Thymus (tissue), 11 donors: ENCODE measurements at regions not wholly inside any gene's neighbourhood (a gene's known extent, or its start where the extent isn't known, plus 50 kb on each side); places are given as distances from the start of the nearest gene placed in this dataset.

Source experiments
- DNase-seq, 9 donors: peaks; one replicate each; pipeline ENCODE4 v3.0.0-alpha.2; 2013; ENCODE audit warnings: low spot score in 9 of 9, low read depth in 6 of 9, missing footprints in 1 of 9
- H3K27ac ChIP-seq, 2 donors: one replicate each; pipeline ENCODE4 v1.5.1; 2013; ENCODE audit warnings: control low read depth in 1 of 2, low read depth in 1 of 2, low read length in 1 of 2, mild to moderate bottlenecking in 1 of 2, moderate library complexity in 1 of 2
- H3K27me3 ChIP-seq, 2 donors: one replicate each; pipeline ENCODE4 v1.5.1; 2013; ENCODE audit warnings: low read length in 1 of 2; ENCODE audit not compliant: control insufficient read depth in 2 of 2, insufficient read depth in 1 of 2
- H3K36me3 ChIP-seq, 2 donors: one replicate each; pipeline ENCODE4 v1.5.1; 2013; ENCODE audit warnings: low read length in 1 of 2, mild to moderate bottlenecking in 1 of 2, moderate library complexity in 1 of 2; ENCODE audit not compliant: control insufficient read depth in 2 of 2, insufficient read depth in 2 of 2
- H3K4me1 ChIP-seq, 2 donors: one replicate each; pipeline ENCODE4 v1.5.1; 2013; ENCODE audit warnings: low read length in 2 of 2; ENCODE audit not compliant: control insufficient read depth in 2 of 2, insufficient read depth in 2 of 2
- H3K4me3 ChIP-seq, 2 donors: one replicate each; pipeline ENCODE4 v1.5.1; 2013; ENCODE audit warnings: low read length in 2 of 2, control low read depth in 1 of 2, mild to moderate bottlenecking in 1 of 2
- H3K9me3 ChIP-seq, 2 donors: one replicate each; pipeline ENCODE4 v1.5.1; 2013; ENCODE audit warnings: low read length in 1 of 2, mild to moderate bottlenecking in 1 of 2; ENCODE audit not compliant: control insufficient read depth in 2 of 2, insufficient read depth in 1 of 2
- WGBS: extraction: QIAGEN DNeasy Blood & Tissue Kit; methylation state at CpG from one replicate; pipeline ENCODE4 v1.1.7; 2013; 5-methylcytosine and 5-hydroxymethylcytosine counted together
- donor health status: healthy.

- 94% methylated on average over 12 of the region's 12 CpGs for WGBS
- Histone ChIP-seq H3K36me3 (peaks cover under 1 to 59% of the 10 kb centered on the region in 2 donors), H3K4me3 (no peak overlapping the region), H3K27ac (no peak overlapping the region), H3K4me1 (no peaks in the 10 kb centered on the region), H3K27me3 (no peaks in the 10 kb centered on the region), H3K9me3 (no peaks in the 10 kb centered on the region)
- no peak for DNase-seq
Measured at GRCh38 chr22:25354456-25354855, 135.0 kb downstream of the CRYBB2 start.

GRCh38 chr22:25357132-25357455, 137.7 kb downstream of the CRYBB2 start:
- DNase-seq = no peak
- H3K4me1 ChIP-seq = no peaks in the 10 kb centered on the region
- peaks cover 3 to 47% of the 10 kb centered on the region in 2 donors for H3K36me3 ChIP-seq

GRCh38 chr22:25357606-25358420, 138.4 kb downstream of the CRYBB2 start:
- Histone ChIP-seq H3K36me3 (peaks cover 3 to 43% of the 10 kb centered on the region in 2 donors), H3K27ac (no peak overlapping the region), H3K9me3 (no peaks in the 10 kb centered on the region), H3K4me3 (no peak overlapping the region), H3K27me3 (no peaks in the 10 kb centered on the region), H3K4me1 (no peaks in the 10 kb centered on the region)
- no peak for DNase-seq
- WGBS = 97% methylated on average over 7 of the region's 7 CpGs

More at GRCh38 chr22:25357132-25357455, 137.7 kb downstream of the CRYBB2 start:
- Histone ChIP-seq H3K27me3 (no peaks in the 10 kb centered on the region), H3K27ac (no peak overlapping the region), H3K4me3 (no peak overlapping the region), H3K9me3 (no peaks in the 10 kb centered on the region)
- 92% methylated on average over 10 of the region's 10 CpGs for WGBS

- WGBS = 91% methylated on average over 15 of the region's 15 CpGs
- DNase-seq = no peak
- H3K27ac ChIP-seq = no peak overlapping the region
- no peaks in the 10 kb centered on the region for H3K27me3 ChIP-seq
- no peaks in the 10 kb centered on the region for H3K4me1 ChIP-seq
- no peaks in the 10 kb centered on the region for H3K9me3 ChIP-seq
- peaks cover 3 to 42% of the 10 kb centered on the region in 2 donors for H3K36me3 ChIP-seq
- no peak overlapping the region for H3K4me3 ChIP-seq
Measured at GRCh38 chr22:25358421-25359170, 139.2 kb downstream of the CRYBB2 start.

GRCh38 chr22:25359601-25360261, 140.3 kb downstream of the CRYBB2 start:
- no peak overlapping the region for H3K27ac ChIP-seq
- 96% methylated on average over 26 of the region's 26 CpGs for WGBS

DNA sequence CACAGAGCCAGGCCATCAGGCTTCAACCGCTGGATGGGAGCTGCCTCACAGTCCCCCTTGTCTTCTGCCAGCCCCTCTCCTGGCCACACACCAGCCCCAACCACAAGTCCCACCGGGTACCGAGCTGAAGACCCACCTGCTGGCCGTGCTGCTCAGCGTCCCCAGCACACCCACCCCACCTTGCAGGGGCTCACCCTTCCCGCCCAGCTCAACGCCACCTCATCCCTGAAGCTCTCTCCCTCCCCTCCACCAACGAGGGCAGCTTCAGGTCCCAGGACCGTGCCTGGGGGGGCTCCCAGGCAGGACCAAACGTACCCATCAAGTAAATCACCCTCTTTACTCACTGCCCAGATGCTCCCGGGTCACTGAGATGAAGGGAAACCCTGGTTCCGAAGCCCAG, 141.0 kb downstream of the CRYBB2 start:
- Histone ChIP-seq H3K4me1 (no peaks in the 10 kb centered on the region), H3K9me3 (no peaks in the 10 kb centered on the region), H3K27me3 (no peaks in the 10 kb centered on the region), H3K4me3 (no peak overlapping the region), H3K27ac (no peak overlapping the region), H3K36me3 (peaks cover 3 to 34% of the 10 kb centered on the region in 2 donors)
- WGBS = 97% methylated on average over 12 of the region's 12 CpGs
- no peak for DNase-seq

More at GRCh38 chr22:25359601-25360261, 140.3 kb downstream of the CRYBB2 start:
- no peak for DNase-seq
- H3K4me3 ChIP-seq = no peak overlapping the region
- no peaks in the 10 kb centered on the region for H3K9me3 ChIP-seq
- H3K4me1 ChIP-seq = no peaks in the 10 kb centered on the region
- H3K27me3 ChIP-seq = no peaks in the 10 kb centered on the region
- peaks cover 3 to 34% of the 10 kb centered on the region in 2 donors for H3K36me3 ChIP-seq

- no peak overlapping the region for H3K4me3 ChIP-seq
- H3K27me3 ChIP-seq = no peaks in the 10 kb centered on the region
- H3K9me3 ChIP-seq = no peaks in the 10 kb centered on the region
- H3K4me1 ChIP-seq = no peaks in the 10 kb centered on the region
- no peak overlapping the region for H3K27ac ChIP-seq
- WGBS = 97% methylated on average over 15 of the region's 15 CpGs
- DNase-seq = no peak
- peaks cover 3 to 29% of the 10 kb centered on the region in 2 donors for H3K36me3 ChIP-seq
Measured at GRCh38 chr22:25360891-25361645, 141.6 kb downstream of the CRYBB2 start.

DNA sequence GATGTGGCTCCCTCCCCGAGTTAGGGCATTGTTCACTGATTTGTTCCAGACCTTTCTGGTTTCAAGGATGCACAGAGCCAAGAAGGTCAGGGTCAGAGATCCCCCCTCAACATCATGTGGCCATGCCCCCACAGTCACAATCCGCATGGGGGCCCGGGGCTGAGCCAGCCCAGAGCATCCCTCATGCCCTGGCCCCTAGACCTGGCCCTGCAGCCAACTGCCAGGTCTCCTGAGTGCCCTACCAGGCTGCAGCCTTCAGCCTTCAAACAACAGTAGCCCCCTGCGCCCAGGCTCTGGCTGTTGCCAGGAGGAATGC, 142.4 kb downstream of the CRYBB2 start:
- H3K4me1 ChIP-seq = no peaks in the 10 kb centered on the region
- no peak for DNase-seq
- H3K36me3 ChIP-seq = peaks cover 3 to 28% of the 10 kb centered on the region in 2 donors
- no peaks in the 10 kb centered on the region for H3K27me3 ChIP-seq
- no peak overlapping the region for H3K27ac ChIP-seq
- no peaks in the 10 kb centered on the region for H3K9me3 ChIP-seq
- 86% methylated on average over 4 of the region's 4 CpGs for WGBS
- H3K4me3 ChIP-seq = no peak overlapping the region
